Duodenal mucosa (tissue), 2 donors: ENCODE measurements at regions not wholly inside any gene's neighbourhood (a gene's known extent, or its start where the extent isn't known, plus 50 kb on each side); places are given as distances from the start of the nearest gene placed in this dataset.
A peak's percentile ranks its signal among the peaks of the same experiment; 100 is the strongest.

Source experiments
- H3K27ac ChIP-seq: one replicate; pipeline ENCODE4 v1.7.0; 2013; ENCODE audit warnings: low read depth, low read length
- H3K27me3 ChIP-seq, 2 donors: one replicate each; pipeline ENCODE4 v1.7.0; 2013; ENCODE audit warnings: low read length in 2 of 2, control low read depth in 1 of 2; ENCODE audit not compliant: insufficient read depth in 2 of 2, control insufficient read depth in 1 of 2
- H3K36me3 ChIP-seq, 2 donors: one replicate each; pipeline ENCODE4 v1.7.0; 2013; ENCODE audit warnings: low read length in 2 of 2, control low read depth in 1 of 2; ENCODE audit not compliant: insufficient read depth in 2 of 2, control insufficient read depth in 1 of 2
- H3K4me1 ChIP-seq, 2 donors: one replicate each; pipeline ENCODE4 v1.7.0; 2013; ENCODE audit warnings: low read length in 2 of 2, control low read depth in 1 of 2; ENCODE audit not compliant: insufficient read depth in 2 of 2, control insufficient read depth in 1 of 2
- H3K4me3 ChIP-seq, 2 donors: one replicate each; pipeline ENCODE4 v1.7.0; 2013; ENCODE audit warnings: low read length in 2 of 2, low read depth in 1 of 2
- H3K9ac ChIP-seq, 2 donors: one replicate each; pipeline ENCODE4 v1.7.0; 2013; ENCODE audit warnings: low read length in 2 of 2, low read depth in 1 of 2
- H3K9me3 ChIP-seq, 2 donors: one replicate each; pipeline ENCODE4 v1.7.0; 2013; ENCODE audit warnings: low read length in 2 of 2, control low read depth in 1 of 2; ENCODE audit not compliant: control insufficient read depth in 1 of 2

DNA sequence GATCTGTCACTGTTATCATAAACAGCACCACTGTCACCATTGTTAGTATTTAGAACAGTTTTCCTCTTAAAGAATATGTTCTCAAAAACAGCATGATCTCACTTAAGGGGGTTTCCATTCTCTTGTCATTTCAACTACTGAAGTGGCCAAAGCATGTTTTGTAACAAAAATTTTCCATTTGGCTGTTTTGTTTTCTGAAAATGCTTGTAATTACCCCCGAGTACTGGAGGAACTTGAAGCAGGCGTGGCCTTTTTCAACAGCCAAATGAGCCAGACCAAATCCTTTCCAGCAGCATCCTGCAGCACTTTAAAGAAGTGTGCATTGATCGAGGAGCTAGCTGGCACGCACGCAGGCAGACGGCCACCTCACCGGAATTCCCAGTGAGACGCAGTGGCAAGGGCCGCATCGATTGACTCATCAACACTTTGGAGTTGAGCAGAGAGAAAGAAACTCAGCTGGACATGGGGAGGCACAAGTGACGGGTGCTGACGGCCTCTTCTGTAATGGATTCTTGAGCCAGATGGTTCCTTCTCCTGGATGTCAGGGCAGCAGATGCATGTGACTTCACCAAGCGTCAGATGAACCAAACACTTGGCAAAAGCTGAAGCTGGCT, 234.3 kb upstream of the IGF1R start:
- H3K27me3 ChIP-seq, result no peaks in the 10 kb centered on the region
- H3K36me3 ChIP-seq, result no peaks in the 10 kb centered on the region
- H3K4me3 ChIP-seq, result no peak overlapping the region
- H3K27ac ChIP-seq, result no peak overlapping the region
- H3K9me3 ChIP-seq, result no peaks in the 10 kb centered on the region
- no peak overlapping the region for H3K9ac ChIP-seq
- H3K4me1 ChIP-seq, result no peaks in the 10 kb centered on the region

DNA sequence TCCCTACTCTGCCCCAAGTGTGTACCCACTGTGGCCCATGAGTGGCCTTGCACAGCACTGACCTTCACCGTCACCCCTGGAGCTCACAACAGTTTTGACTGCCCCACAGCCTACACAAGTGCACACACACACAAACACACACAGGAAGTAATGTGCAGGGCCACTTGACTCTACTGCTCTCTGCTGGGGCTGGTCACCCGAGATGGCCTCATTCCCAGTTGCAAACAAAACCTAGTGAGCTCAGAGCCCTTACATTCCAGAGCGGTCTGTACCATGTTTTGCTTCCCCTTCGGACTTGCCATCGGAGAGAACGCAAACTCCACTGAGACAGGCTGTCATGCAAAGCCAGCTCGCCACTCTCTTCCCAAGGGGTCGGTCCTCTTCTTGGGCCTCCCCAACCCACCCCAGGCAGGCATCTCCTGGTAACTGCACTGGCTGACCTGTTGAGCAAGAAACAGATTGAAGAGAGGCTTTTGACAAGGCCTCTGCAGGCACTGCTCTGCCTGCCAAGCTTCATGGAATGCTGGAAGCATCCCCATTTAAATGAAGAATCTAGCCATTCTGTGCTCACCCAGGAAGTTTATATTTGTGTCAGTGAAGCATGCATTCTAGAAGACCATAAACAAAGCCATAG, 232.0 kb upstream of the IGF1R start:
- H3K4me3 ChIP-seq, result no peak overlapping the region
- no peaks in the 10 kb centered on the region for H3K9me3 ChIP-seq
- peaks cover 0 to 3% of the 10 kb centered on the region in 2 donors for H3K4me1 ChIP-seq
- H3K36me3 ChIP-seq, result no peaks in the 10 kb centered on the region
- peak overlapping the region; percentile 15 for H3K27ac ChIP-seq
- H3K27me3 ChIP-seq, result peaks cover 4 to 10% of the 10 kb centered on the region in 2 donors
- H3K9ac ChIP-seq, result no peak overlapping the region

- peaks cover 0 to 9% of the 10 kb centered on the region in 2 donors for H3K4me1 ChIP-seq
- no peak overlapping the region for H3K27ac ChIP-seq
- no peaks in the 10 kb centered on the region for H3K9me3 ChIP-seq
- H3K4me3 ChIP-seq, result no peak overlapping the region
- H3K9ac ChIP-seq, result no peak overlapping the region
- H3K36me3 ChIP-seq, result no peaks in the 10 kb centered on the region
- peaks cover 12 to 18% of the 10 kb centered on the region in 2 donors for H3K27me3 ChIP-seq
Measured at GRCh38 chr15:98417346-98417745, 231.0 kb upstream of the IGF1R start.

GRCh38 chr15:98418122-98418521, 230.2 kb upstream of the IGF1R start:
- no peak overlapping the region for H3K4me3 ChIP-seq
- H3K27ac ChIP-seq, result no peak overlapping the region
- no peak overlapping the region for H3K9ac ChIP-seq
- H3K27me3 ChIP-seq, result peaks cover 19 to 26% of the 10 kb centered on the region in 2 donors
- no peaks in the 10 kb centered on the region for H3K36me3 ChIP-seq
- peaks cover 0 to 9% of the 10 kb centered on the region in 2 donors for H3K4me1 ChIP-seq
- H3K9me3 ChIP-seq, result no peaks in the 10 kb centered on the region

- H3K4me1 ChIP-seq, result peaks cover 0 to 9% of the 10 kb centered on the region in 2 donors
- no peak overlapping the region for H3K4me3 ChIP-seq
- H3K27ac ChIP-seq, result no peak overlapping the region
- H3K9me3 ChIP-seq, result no peaks in the 10 kb centered on the region
- H3K9ac ChIP-seq, result no peak overlapping the region
- peaks cover 20 to 26% of the 10 kb centered on the region in 2 donors for H3K27me3 ChIP-seq
- no peaks in the 10 kb centered on the region for H3K36me3 ChIP-seq
Measured at GRCh38 chr15:98419173-98419780, 229.1 kb upstream of the IGF1R start.

GRCh38 chr15:98420837-98421236, 227.5 kb upstream of the IGF1R start:
- H3K27me3 ChIP-seq, result peaks cover 23 to 26% of the 10 kb centered on the region in 2 donors
- no peak overlapping the region for H3K9ac ChIP-seq
- no peaks in the 10 kb centered on the region for H3K9me3 ChIP-seq
- no peak overlapping the region for H3K4me3 ChIP-seq
- H3K27ac ChIP-seq, result no peak overlapping the region
- H3K4me1 ChIP-seq, result peaks cover 0 to 9% of the 10 kb centered on the region in 2 donors
- no peaks in the 10 kb centered on the region for H3K36me3 ChIP-seq

DNA sequence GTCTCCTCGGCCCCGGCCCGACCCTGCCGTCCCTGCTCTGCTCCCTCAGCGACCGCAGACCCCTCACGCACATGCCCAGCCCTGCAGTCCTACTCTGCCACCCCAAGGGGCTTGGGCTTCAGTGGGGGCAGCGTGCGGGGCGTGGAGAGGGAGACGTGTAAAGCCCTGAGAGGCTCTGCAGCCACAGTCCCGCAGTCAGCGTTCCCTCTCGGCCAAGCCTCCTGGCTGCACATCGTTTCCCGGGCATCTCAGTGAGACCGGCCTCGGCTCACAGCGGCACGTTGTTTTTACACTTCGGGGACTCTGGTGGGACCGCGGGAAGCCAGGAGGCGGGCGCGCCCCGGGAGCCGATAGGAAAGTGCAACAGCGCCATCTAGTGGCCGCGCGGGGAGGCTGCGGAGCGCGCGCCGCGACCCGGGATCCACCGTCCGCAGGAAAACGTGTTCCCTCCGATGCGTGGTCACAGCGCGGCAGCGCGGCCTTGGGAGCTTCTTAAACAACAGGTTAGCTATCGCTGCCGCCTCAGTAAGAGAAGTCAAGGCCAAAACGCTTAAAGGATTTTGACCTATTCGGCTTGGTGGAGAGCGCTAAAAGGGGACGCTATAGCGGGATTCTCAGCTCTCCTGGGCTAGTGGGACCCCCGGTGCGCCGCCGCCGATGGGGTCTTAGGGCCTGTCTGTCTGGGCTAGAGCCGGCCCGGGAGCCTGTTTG, 226.8 kb upstream of the IGF1R start:
- H3K27ac ChIP-seq, result no peak overlapping the region
- H3K36me3 ChIP-seq, result no peaks in the 10 kb centered on the region
- H3K4me3 ChIP-seq, result peak overlapping the region; percentile 27 to 30
- peaks cover 23 to 26% of the 10 kb centered on the region in 2 donors for H3K27me3 ChIP-seq
- no peak overlapping the region for H3K9ac ChIP-seq
- peaks cover 0 to 9% of the 10 kb centered on the region in 2 donors for H3K4me1 ChIP-seq
- H3K9me3 ChIP-seq, result no peaks in the 10 kb centered on the region

- Histone ChIP-seq H3K27me3 (peaks cover 25 to 26% of the 10 kb centered on the region in 2 donors), H3K9ac (no peak overlapping the region), H3K9me3 (no peaks in the 10 kb centered on the region), H3K36me3 (no peaks in the 10 kb centered on the region), H3K27ac (no peak overlapping the region), H3K4me1 (peaks cover 0 to 9% of the 10 kb centered on the region in 2 donors), H3K4me3 (no peak overlapping the region)
Measured at GRCh38 chr15:98422130-98422478, 226.2 kb upstream of the IGF1R start.

DNA sequence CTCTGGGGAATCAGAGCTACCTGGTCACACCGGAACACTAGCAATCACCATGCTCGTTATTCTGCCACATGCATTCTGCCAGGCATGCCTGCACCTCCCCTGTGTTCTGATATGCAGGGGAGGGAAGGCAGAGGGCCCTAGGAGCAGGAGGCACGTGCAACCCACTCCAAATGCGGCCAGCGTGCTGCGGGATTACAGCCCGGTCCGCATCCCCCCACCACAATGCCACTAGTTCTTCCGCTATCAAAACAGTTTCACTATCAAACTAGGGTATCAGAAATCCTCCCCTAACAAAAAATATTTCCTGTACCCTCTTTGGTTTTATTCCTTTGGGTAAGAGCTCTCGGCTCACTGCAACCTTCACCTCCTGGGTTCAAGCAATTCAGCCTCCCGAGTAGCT, 223.2 kb upstream of the IGF1R start:
- no peak overlapping the region for H3K9ac ChIP-seq
- peaks cover 0 to 12% of the 10 kb centered on the region in 2 donors for H3K4me1 ChIP-seq
- no peaks in the 10 kb centered on the region for H3K36me3 ChIP-seq
- no peaks in the 10 kb centered on the region for H3K9me3 ChIP-seq
- peaks cover 26 to 35% of the 10 kb centered on the region in 2 donors for H3K27me3 ChIP-seq
- H3K4me3 ChIP-seq, result no peak overlapping the region
- no peak overlapping the region for H3K27ac ChIP-seq

DNA sequence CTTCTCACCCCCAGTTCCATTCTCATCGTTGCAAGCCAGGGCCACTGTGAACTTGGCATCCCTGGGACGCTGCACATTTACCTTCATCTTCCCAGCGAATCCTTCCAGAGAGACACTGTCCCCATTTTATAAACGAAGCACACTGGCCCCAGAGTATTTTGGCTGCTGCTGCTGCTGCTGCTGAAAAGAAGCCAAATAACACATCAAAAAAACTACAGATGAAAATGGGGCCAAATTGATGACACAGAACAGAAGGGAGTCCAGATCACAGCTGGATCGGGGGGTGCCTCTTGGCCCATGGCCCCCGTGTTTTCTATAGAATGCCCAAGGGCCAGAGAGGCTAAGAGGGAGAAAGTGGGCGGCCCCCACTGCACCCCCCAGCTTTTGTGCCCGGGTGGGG, 221.0 kb upstream of the IGF1R start:
- Histone ChIP-seq H3K9ac (no peak overlapping the region), H3K27ac (no peak overlapping the region), H3K9me3 (no peaks in the 10 kb centered on the region), H3K4me1 (peaks cover 0 to 3% of the 10 kb centered on the region in 2 donors), H3K36me3 (no peaks in the 10 kb centered on the region), H3K27me3 (peaks cover 14 to 20% of the 10 kb centered on the region in 2 donors), H3K4me3 (no peak overlapping the region)
